ENCODE measurements at regions not wholly inside any gene's neighbourhood (a gene's known extent, or its start where the extent isn't known, plus 50 kb on each side); places are given as distances from the start of the nearest gene placed in this dataset.

- DNase-seq = no peak
- intact Hi-C loops (cut with DNase I) = no loop called here
- Histone ChIP-seq H3K27ac (no peak overlapping the region), H3K36me3 (no peaks in the 10 kb centered on the region), H3K9ac (ENCODE audit: low read depth in 2 of 2, low read length in 2 of 2) (no peak overlapping the region), H3K4me1 (no peaks in the 10 kb centered on the region), H3K27me3 (no peaks in the 10 kb centered on the region), H3K9me3 (no peaks in the 10 kb centered on the region), H3K4me3 (no peak overlapping the region)
- TF ChIP-seq CTCF (IDR thresholded peaks at IDR 0.05) = no peak
Observed at GRCh38 chr10:121416071-121416470, 182.2 kb downstream of the FGFR2 start.

GRCh38 chr10:121417298-121417697, 180.9 kb downstream of the FGFR2 start:
- H3K4me3 ChIP-seq = no peak overlapping the region
- TF ChIP-seq CTCF (IDR thresholded peaks at IDR 0.05) = no peak
- H3K27me3 ChIP-seq = no peaks in the 10 kb centered on the region
- no peak overlapping the region for H3K9ac ChIP-seq (ENCODE audit: low read depth in 2 of 2, low read length in 2 of 2)
- intact Hi-C loops (cut with DNase I) = no loop called here
- H3K36me3 ChIP-seq = no peaks in the 10 kb centered on the region
- no peaks in the 10 kb centered on the region for H3K4me1 ChIP-seq
- no peak for DNase-seq
- H3K27ac ChIP-seq = peak overlapping the region; percentile 73
- H3K9me3 ChIP-seq = no peaks in the 10 kb centered on the region

- no peak for DNase-seq
- Histone ChIP-seq H3K27ac (peak overlapping the region; percentile 73), H3K4me1 (no peaks in the 10 kb centered on the region), H3K9me3 (no peaks in the 10 kb centered on the region), H3K4me3 (no peak overlapping the region), H3K36me3 (no peaks in the 10 kb centered on the region), H3K27me3 (no peaks in the 10 kb centered on the region), H3K9ac (ENCODE audit: low read depth in 2 of 2, low read length in 2 of 2) (no peak overlapping the region)
- no peak for TF ChIP-seq CTCF (IDR thresholded peaks at IDR 0.05)
- intact Hi-C loops (cut with DNase I) = no loop called here
Observed at GRCh38 chr10:121418126-121418777, 180.0 kb downstream of the FGFR2 start.

- no peak overlapping the region for H3K27ac ChIP-seq
- DNase-seq = no peak
- H3K9ac ChIP-seq (ENCODE audit: low read depth in 2 of 2, low read length in 2 of 2) = no peak overlapping the region
- H3K9me3 ChIP-seq = no peaks in the 10 kb centered on the region
- no peak for TF ChIP-seq CTCF (IDR thresholded peaks at IDR 0.05)
- intact Hi-C loops (cut with DNase I) = no loop called here
- no peak overlapping the region for H3K4me3 ChIP-seq
- no peaks in the 10 kb centered on the region for H3K36me3 ChIP-seq
- no peaks in the 10 kb centered on the region for H3K27me3 ChIP-seq
- no peaks in the 10 kb centered on the region for H3K4me1 ChIP-seq
Observed at GRCh38 chr10:121420006-121420405, 178.2 kb downstream of the FGFR2 start.

- Histone ChIP-seq H3K36me3 (no peaks in the 10 kb centered on the region), H3K27me3 (no peaks in the 10 kb centered on the region), H3K4me3 (no peak overlapping the region), H3K9me3 (no peaks in the 10 kb centered on the region), H3K27ac (no peak overlapping the region), H3K4me1 (peaks cover 6% of the 10 kb centered on the region), H3K9ac (ENCODE audit: low read depth in 2 of 2, low read length in 2 of 2) (no peak overlapping the region)
- no peak for TF ChIP-seq CTCF (IDR thresholded peaks at IDR 0.05)
- intact Hi-C loops (cut with DNase I) = no loop called here
- DNase-seq = no peak
Observed at GRCh38 chr10:121422096-121422495, 176.1 kb downstream of the FGFR2 start.
